HCT116 (cell line): ENCODE measurements at regions not wholly inside any gene's neighbourhood (a gene's known extent, or its start where the extent isn't known, plus 50 kb on each side); places are given as distances from the start of the nearest gene placed in this dataset.

Experiments used
- ATAC-seq: fragments of 200-7000 bp; cut with Tn5 transposase; 2 replicates; pipeline ENCODE4 v1.9.1; 2020; ENCODE audit warnings: mild to moderate bottlenecking, moderate library complexity
- BruUV-seq: library from RNA; stranded (reverse); fragments of 400-500 nt; replicated peaks from 2 replicates; lab custom pipeline; 2021; lab: Mats Ljungman, UMichigan
- CTCF ChIA-PET: fragments of 300-600 bp; sonication (Branson Sonifier 250); formaldehyde crosslinking; loops from one replicate; lab custom pipeline; 2021; ENCODE audit warnings: antibody characterized with exemption; lab: Charles Lee
- POLR2A ChIA-PET: fragments of 300-600, 350-600 bp; sonication (Branson Sonifier 250); formaldehyde crosslinking; loops from one replicate; lab custom pipeline; 2021; ENCODE audit warnings: antibody characterized with exemption; lab: Charles Lee
- RAD21 ChIA-PET, 2 experiments: fragments of 300-600 bp; sonication (Branson Sonifier 250); formaldehyde crosslinking; loops; one replicate each; lab custom pipeline; 2023; ENCODE audit warnings: low total read pairs in 2 of 2; ENCODE audit not compliant: uncharacterized antibody in 2 of 2, unreplicated experiment in 2 of 2, low non-redundant PET in 1 of 2; lab: Charles Lee
- DNase-seq: peaks from one replicate; pipeline ENCODE4 v3.0.0-alpha.2; 2010; ENCODE audit warnings: low read depth, low spot score
- H2AFZ ChIP-seq: fragments of 200-600 bp; shearing (Covaris generic), sonication (generic); 2 replicates; pipeline ENCODE4 v1.6.1; 2017; ENCODE audit warnings: low read depth, mixed run types, mixed read lengths, antibody characterized with exemption, low read length; ENCODE audit not compliant: poor library complexity, severe bottlenecking
- H3K27ac ChIP-seq: 2 replicates; pipeline ENCODE4 v1.5.1; 2012; ENCODE audit warnings: low read depth, low read length
- H3K27me3 ChIP-seq: fragments of 200-600 bp; sonication (generic); 2 replicates; pipeline ENCODE4 v1.6.1; 2016; ENCODE audit warnings: mixed run types, low read length, mixed read lengths; ENCODE audit not compliant: insufficient read depth
- H3K36me3 ChIP-seq, 2 experiments: fragments of 200-500 bp in 1 of 2; fragments of 200-600 bp in 1 of 2; sonication (Bioruptor generic) in 1 of 2; sonication (generic) in 1 of 2; 2 replicates each; pipeline versions ENCODE4 v1.5.1 to v1.6.1; 2014 to 2016; ENCODE audit warnings: low read length in 2 of 2, inconsistent platforms in 1 of 2, mixed read lengths in 1 of 2, mixed run types in 1 of 2; ENCODE audit not compliant: insufficient read depth in 2 of 2, control insufficient read depth in 1 of 2
- H3K4me1 ChIP-seq, 2 experiments: fragments of 200-600 bp in 1 of 2; sonication (generic) in 1 of 2; 2 replicates each; pipeline versions ENCODE4 v1.5.1 to v1.6.1; 2012 to 2017; ENCODE audit warnings: low read length in 2 of 2, inconsistent platforms in 1 of 2, mild to moderate bottlenecking in 1 of 2, mixed read lengths in 1 of 2, mixed run types in 1 of 2, moderate library complexity in 1 of 2; ENCODE audit not compliant: insufficient read depth in 2 of 2, control insufficient read depth in 1 of 2
- H3K4me2 ChIP-seq: fragments of 200-600 bp; sonication (generic); 2 replicates; pipeline ENCODE4 v1.6.1; 2017; ENCODE audit warnings: mixed run types, low read length, mixed read lengths
- H3K4me3 ChIP-seq, 2 experiments: fragments of 200-600 bp in 1 of 2; sonication (generic) in 1 of 2; replicated peaks in 1 of 2; 2 replicates each; pipeline ENCODE4 v1.5.1; 2011 to 2016; ENCODE audit warnings: low read length in 2 of 2, control low read depth in 1 of 2, low read depth in 1 of 2, mild to moderate bottlenecking in 1 of 2, mixed read lengths in 1 of 2, mixed run types in 1 of 2
- H3K79me2 ChIP-seq: fragments of 200-600 bp; sonication (generic); 2 replicates; pipeline ENCODE4 v1.6.1; 2017; ENCODE audit warnings: mild to moderate bottlenecking, mixed run types, low read length, moderate library complexity, mixed read lengths; ENCODE audit not compliant: insufficient read depth
- H3K9ac ChIP-seq: fragments of 200-600 bp; sonication (generic); 2 replicates; pipeline ENCODE4 v1.6.1; 2016; ENCODE audit warnings: low read length, mixed read lengths
- H3K9me2 ChIP-seq: fragments of 200-600 bp; sonication (generic), shearing (Covaris generic); 2 replicates; pipeline ENCODE4 v1.6.1; 2017; ENCODE audit warnings: mixed run types, mild to moderate bottlenecking, moderate library complexity; ENCODE audit not compliant: insufficient read depth
- H3K9me3 ChIP-seq, 2 experiments: fragments of 200-500 bp in 1 of 2; fragments of 200-600 bp in 1 of 2; sonication (Bioruptor generic) in 1 of 2; sonication (generic) in 1 of 2; 2 replicates each; pipeline ENCODE4 v1.6.1; 2014 to 2017; ENCODE audit warnings: low read length in 2 of 2, mixed read lengths in 2 of 2, inconsistent platforms in 1 of 2, low read depth in 1 of 2, mild to moderate bottlenecking in 1 of 2, mixed run types in 1 of 2, moderate library complexity in 1 of 2; ENCODE audit not compliant: control insufficient read depth in 1 of 2, insufficient read depth in 1 of 2
- H4K20me1 ChIP-seq: fragments of 200-600 bp; sonication (generic), shearing (Covaris generic); 2 replicates; pipeline ENCODE4 v1.6.1; 2017; ENCODE audit warnings: mixed run types, mild to moderate bottlenecking, moderate library complexity; ENCODE audit not compliant: insufficient read depth
- EZH2 ChIP-seq: fragments of 200-600 bp; sonication (generic); IDR thresholded peaks from 2 replicates; pipeline ENCODE4 v1.6.1; 2017; ENCODE audit warnings: antibody characterized with exemption, mixed run types
- FOSL1 ChIP-seq: IDR thresholded peaks from 2 replicates; pipeline ENCODE4 v1.6.1; 2012; ENCODE audit warnings: low read depth
- JUND ChIP-seq: IDR thresholded peaks from 2 replicates; pipeline ENCODE4 v1.6.1; 2012
- RAD21 ChIP-seq: IDR thresholded peaks from 2 replicates; pipeline ENCODE4 v1.6.1; 2012; ENCODE audit warnings: low read depth, mild to moderate bottlenecking
- SIN3A ChIP-seq: IDR thresholded peaks from 2 replicates; pipeline ENCODE4 v1.6.1; 2012; ENCODE audit warnings: low read depth
- SP1 ChIP-seq: IDR thresholded peaks from 2 replicates; pipeline ENCODE4 v1.6.1; 2012; ENCODE audit warnings: low read depth
- SRF ChIP-seq: IDR thresholded peaks from 2 replicates; pipeline ENCODE4 v1.6.1; 2012; ENCODE audit warnings: low read depth
- TCF7L2 ChIP-seq: IDR thresholded peaks from 2 replicates; pipeline ENCODE4 v1.7.0; 2011; ENCODE audit warnings: borderline replicate concordance, inconsistent platforms; ENCODE audit not compliant: insufficient read depth, insufficient read length; ENCODE audit errors: extremely low read depth
- YY1 ChIP-seq: IDR thresholded peaks from 2 replicates; pipeline ENCODE4 v1.6.1; 2011; ENCODE audit warnings: low read length, low read depth, moderate library complexity, mild to moderate bottlenecking; ENCODE audit not compliant: insufficient replicate concordance; ENCODE audit errors: extremely low read depth
- ZNF274 ChIP-seq: fragments of 200-500 bp; sonication (Bioruptor generic); IDR thresholded peaks from 2 replicates; pipeline ENCODE4 v1.6.1; 2014; ENCODE audit warnings: mild to moderate bottlenecking, low read depth, low read length, inconsistent platforms
- intact Hi-C: fragments of 100-400 bp; cut with micrococcal nuclease; formaldehyde crosslinking; loops from 2 replicates; pipeline ENCODE4 v1.10.0; 2022
- TF ChIP-seq, protein P1 (sequence below): IDR thresholded peaks from 2 replicates; pipeline ENCODE4 v1.6.1; 2012
- TF ChIP-seq, protein P2 (sequence below): IDR thresholded peaks from 2 replicates; pipeline ENCODE4 v1.6.1; 2011; ENCODE audit warnings: mild to moderate bottlenecking, low read length, moderate library complexity; ENCODE audit not compliant: insufficient replicate concordance; ENCODE audit errors: extremely low read depth

DNA sequence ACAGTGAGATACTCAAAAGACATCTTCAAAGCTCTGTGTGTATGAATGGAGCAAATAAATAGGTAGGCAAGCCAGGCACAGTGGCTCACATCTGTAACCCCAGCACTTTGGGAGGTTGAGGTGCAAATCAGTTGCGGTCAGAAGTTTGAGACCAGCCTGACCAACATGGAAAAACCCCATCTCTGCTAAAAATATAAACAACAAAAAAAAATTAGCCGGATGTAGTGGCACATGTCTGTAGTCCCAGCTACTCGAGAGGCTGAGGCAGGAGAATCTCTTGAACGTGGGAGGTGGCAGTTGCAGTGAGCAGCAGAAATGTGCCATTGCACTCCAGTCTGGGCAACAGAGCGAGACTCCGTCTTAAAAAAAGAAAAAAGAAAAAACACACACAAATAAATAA is 945.1 kb upstream of the PIK3C3 start:
- no peak overlapping the region for H2AFZ ChIP-seq
- H3K9ac ChIP-seq = no peak overlapping the region
- intact Hi-C loops = no loop called here
- no peak for TF ChIP-seq JUND
- no peak for TF ChIP-seq FOSL1
- no peak for TF ChIP-seq EZH2
- TF ChIP-seq SRF = no peak
- TF ChIP-seq SP1 = no peak
- no peak for TF ChIP-seq SIN3A
- TF ChIP-seq TCF7L2 = no peak
- TF ChIP-seq, protein P1, sequence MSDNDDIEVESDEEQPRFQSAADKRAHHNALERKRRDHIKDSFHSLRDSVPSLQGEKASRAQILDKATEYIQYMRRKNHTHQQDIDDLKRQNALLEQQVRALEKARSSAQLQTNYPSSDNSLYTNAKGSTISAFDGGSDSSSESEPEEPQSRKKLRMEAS = no peak
- TF ChIP-seq RAD21 = no peak
- TF ChIP-seq ZNF274 = no peak
- TF ChIP-seq YY1 = no peak
- TF ChIP-seq, protein P2, sequence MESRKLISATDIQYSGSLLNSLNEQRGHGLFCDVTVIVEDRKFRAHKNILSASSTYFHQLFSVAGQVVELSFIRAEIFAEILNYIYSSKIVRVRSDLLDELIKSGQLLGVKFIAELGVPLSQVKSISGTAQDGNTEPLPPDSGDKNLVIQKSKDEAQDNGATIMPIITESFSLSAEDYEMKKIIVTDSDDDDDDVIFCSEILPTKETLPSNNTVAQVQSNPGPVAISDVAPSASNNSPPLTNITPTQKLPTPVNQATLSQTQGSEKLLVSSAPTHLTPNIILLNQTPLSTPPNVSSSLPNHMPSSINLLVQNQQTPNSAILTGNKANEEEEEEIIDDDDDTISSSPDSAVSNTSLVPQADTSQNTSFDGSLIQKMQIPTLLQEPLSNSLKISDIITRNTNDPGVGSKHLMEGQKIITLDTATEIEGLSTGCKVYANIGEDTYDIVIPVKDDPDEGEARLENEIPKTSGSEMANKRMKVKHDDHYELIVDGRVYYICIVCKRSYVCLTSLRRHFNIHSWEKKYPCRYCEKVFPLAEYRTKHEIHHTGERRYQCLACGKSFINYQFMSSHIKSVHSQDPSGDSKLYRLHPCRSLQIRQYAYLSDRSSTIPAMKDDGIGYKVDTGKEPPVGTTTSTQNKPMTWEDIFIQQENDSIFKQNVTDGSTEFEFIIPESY = no peak
- H3K27me3 ChIP-seq = no peaks in the 10 kb centered on the region
- no peaks in the 10 kb centered on the region for H3K9me2 ChIP-seq
- BruUV-seq = no TSS peak
- H3K79me2 ChIP-seq = no peaks in the 10 kb centered on the region
- no peak overlapping the region for H3K27ac ChIP-seq
- ChIA-PET POLR2A (no interaction called here), CTCF (no interaction called here), RAD21 (no interaction called here)
- no peak overlapping the region for H3K4me3 ChIP-seq
- H3K9me3 ChIP-seq = peaks cover 11 to 22% of the 10 kb centered on the region in 2 experiments; a peak in 3 of 4 replicates
- H3K4me2 ChIP-seq = no peak overlapping the region
- H3K36me3 ChIP-seq = no peaks in the 10 kb centered on the region
- no peak for ATAC-seq
- no peaks in the 10 kb centered on the region for H4K20me1 ChIP-seq
- H3K4me1 ChIP-seq = no peaks in the 10 kb centered on the region
- DNase-seq = no peak
